Ectodermal cell (in vitro differentiated cells): ENCODE measurements at regions not wholly inside any gene's neighbourhood (a gene's known extent, or its start where the extent isn't known, plus 50 kb on each side); places are given as distances from the start of the nearest gene placed in this dataset.

ENCODE experiments used
- H3K27ac ChIP-seq: 2 replicates; pipeline ENCODE4 v1.7.0; 2013; ENCODE audit warnings: mild to moderate bottlenecking, low read depth, low read length; ENCODE audit not compliant: insufficient read depth, poor library complexity, severe bottlenecking
- H3K27me3 ChIP-seq: 2 replicates; pipeline ENCODE4 v1.7.0; 2013; ENCODE audit warnings: mild to moderate bottlenecking, low read length; ENCODE audit not compliant: insufficient read depth, control insufficient read depth, poor library complexity, severe bottlenecking
- H3K36me3 ChIP-seq: one replicate; pipeline ENCODE4 v1.7.0; 2013; ENCODE audit warnings: low read length; ENCODE audit not compliant: control insufficient read depth, insufficient read depth
- H3K4me1 ChIP-seq: one replicate; pipeline ENCODE4 v1.7.0; 2013; ENCODE audit warnings: low read length; ENCODE audit not compliant: control insufficient read depth, insufficient read depth
- H3K4me3 ChIP-seq: 2 replicates; pipeline ENCODE4 v1.7.0; 2013; ENCODE audit warnings: low read depth, low read length, control low read depth; ENCODE audit not compliant: insufficient read depth
- H3K9me3 ChIP-seq: 2 replicates; pipeline ENCODE4 v1.7.0; 2013; ENCODE audit warnings: mild to moderate bottlenecking, low read length, moderate library complexity; ENCODE audit not compliant: control insufficient read depth
- WGBS, 2 experiments: methylation state at CpG; one replicate each; pipeline ENCODE4 v1.1.7; 2013; ENCODE audit warnings: missing lambda C conversion rate in 2 of 2; 5-methylcytosine and 5-hydroxymethylcytosine counted together

GRCh38 chr4:123623611-123624010 is 227.0 kb downstream of the SPRY1 start:
- H3K4me3 ChIP-seq: no peak overlapping the region
- 50 to 83% methylated on average over 1 of the region's 1 CpG for WGBS, 2 experiments

GRCh38 chr4:123624959-123625358 is 228.4 kb downstream of the SPRY1 start:
- Histone ChIP-seq H3K27me3 (no peaks in the 10 kb centered on the region), H3K36me3 (no peaks in the 10 kb centered on the region), H3K9me3 (no peaks in the 10 kb centered on the region), H3K4me3 (no peak overlapping the region), H3K27ac (no peak overlapping the region), H3K4me1 (no peaks in the 10 kb centered on the region)
- 91 to 97% methylated on average over 1 of the region's 1 CpG for WGBS, 2 experiments

More at GRCh38 chr4:123623611-123624010, 227.0 kb downstream of the SPRY1 start:
- no peaks in the 10 kb centered on the region for H3K9me3 ChIP-seq
- no peak overlapping the region for H3K27ac ChIP-seq
- H3K4me1 ChIP-seq: no peaks in the 10 kb centered on the region
- no peaks in the 10 kb centered on the region for H3K36me3 ChIP-seq
- H3K27me3 ChIP-seq: no peaks in the 10 kb centered on the region

GRCh38 chr4:123628288-123628687 is 231.7 kb downstream of the SPRY1 start:
- Histone ChIP-seq H3K9me3 (no peaks in the 10 kb centered on the region), H3K27me3 (no peaks in the 10 kb centered on the region), H3K27ac (no peak overlapping the region), H3K36me3 (no peaks in the 10 kb centered on the region), H3K4me3 (no peak overlapping the region), H3K4me1 (peaks cover 6% of the 10 kb centered on the region)
- 92 to 95% methylated on average over 1 of the region's 1 CpG for WGBS, 2 experiments

GRCh38 chr4:123631786-123632692 is 235.4 kb downstream of the SPRY1 start:
- H3K27ac ChIP-seq: no peak overlapping the region
- no peaks in the 10 kb centered on the region for H3K36me3 ChIP-seq
- no peak overlapping the region for H3K4me3 ChIP-seq
- WGBS, 2 experiments: 91 to 92% methylated on average over 6 to 7 of the region's 7 CpGs
- peaks cover 6% of the 10 kb centered on the region for H3K4me1 ChIP-seq
- H3K27me3 ChIP-seq: no peaks in the 10 kb centered on the region
- no peaks in the 10 kb centered on the region for H3K9me3 ChIP-seq

GRCh38 chr4:123632693-123633030 is 236.1 kb downstream of the SPRY1 start:
- peaks cover 6% of the 10 kb centered on the region for H3K4me1 ChIP-seq
- H3K27me3 ChIP-seq: no peaks in the 10 kb centered on the region
- 97 to 100% methylated on average over 2 to 3 of the region's 3 CpGs for WGBS, 2 experiments
- no peak overlapping the region for H3K27ac ChIP-seq
- H3K4me3 ChIP-seq: no peak overlapping the region
- H3K9me3 ChIP-seq: no peaks in the 10 kb centered on the region
- H3K36me3 ChIP-seq: no peaks in the 10 kb centered on the region

- Histone ChIP-seq H3K27ac (no peak overlapping the region), H3K36me3 (no peaks in the 10 kb centered on the region), H3K4me3 (no peak overlapping the region), H3K4me1 (peaks cover 10% of the 10 kb centered on the region), H3K27me3 (no peaks in the 10 kb centered on the region), H3K9me3 (no peaks in the 10 kb centered on the region)
- 69 to 94% methylated on average over 1 of the region's 1 CpG for WGBS, 2 experiments
Observed at GRCh38 chr4:123638834-123639233, 242.2 kb downstream of the SPRY1 start.

- Histone ChIP-seq H3K36me3 (no peaks in the 10 kb centered on the region), H3K27ac (no peak overlapping the region), H3K9me3 (no peaks in the 10 kb centered on the region), H3K27me3 (no peaks in the 10 kb centered on the region), H3K4me3 (no peak overlapping the region), H3K4me1 (peaks cover 10% of the 10 kb centered on the region)
Observed at GRCh38 chr4:123640271-123640670, 243.7 kb downstream of the SPRY1 start.

GRCh38 chr4:123640824-123641223 is 244.2 kb downstream of the SPRY1 start:
- H3K36me3 ChIP-seq: no peaks in the 10 kb centered on the region
- no peaks in the 10 kb centered on the region for H3K27me3 ChIP-seq
- WGBS, 2 experiments: 95% methylated on average over 2 of the region's 2 CpGs
- H3K9me3 ChIP-seq: no peaks in the 10 kb centered on the region
- H3K4me3 ChIP-seq: no peak overlapping the region
- peaks cover 10% of the 10 kb centered on the region for H3K4me1 ChIP-seq
- no peak overlapping the region for H3K27ac ChIP-seq

GRCh38 chr4:123643691-123644090 is 247.1 kb downstream of the SPRY1 start:
- Histone ChIP-seq H3K27ac (no peak overlapping the region), H3K27me3 (no peaks in the 10 kb centered on the region), H3K4me1 (peaks cover 10% of the 10 kb centered on the region), H3K4me3 (no peak overlapping the region), H3K9me3 (no peaks in the 10 kb centered on the region), H3K36me3 (no peaks in the 10 kb centered on the region)
- WGBS, 2 experiments: 92% methylated on average over 1 of the region's 1 CpG; no CpG with 5 or more reads in 1 of the 2 experiments

GRCh38 chr4:123649250-123649644 is 252.7 kb downstream of the SPRY1 start:
- no peaks in the 10 kb centered on the region for H3K27me3 ChIP-seq
- H3K4me3 ChIP-seq: no peak overlapping the region
- H3K36me3 ChIP-seq: no peaks in the 10 kb centered on the region
- H3K9me3 ChIP-seq: no peaks in the 10 kb centered on the region
- H3K4me1 ChIP-seq: peaks cover 7% of the 10 kb centered on the region
- peak overlapping the region; percentile 33 for H3K27ac ChIP-seq
- 83 to 92% methylated on average over 2 to 4 of the region's 4 CpGs for WGBS, 2 experiments
